ENCODE measurements at regions not wholly inside any gene's neighbourhood (a gene's known extent, or its start where the extent isn't known, plus 50 kb on each side); places are given as distances from the start of the nearest gene placed in this dataset.

DNA sequence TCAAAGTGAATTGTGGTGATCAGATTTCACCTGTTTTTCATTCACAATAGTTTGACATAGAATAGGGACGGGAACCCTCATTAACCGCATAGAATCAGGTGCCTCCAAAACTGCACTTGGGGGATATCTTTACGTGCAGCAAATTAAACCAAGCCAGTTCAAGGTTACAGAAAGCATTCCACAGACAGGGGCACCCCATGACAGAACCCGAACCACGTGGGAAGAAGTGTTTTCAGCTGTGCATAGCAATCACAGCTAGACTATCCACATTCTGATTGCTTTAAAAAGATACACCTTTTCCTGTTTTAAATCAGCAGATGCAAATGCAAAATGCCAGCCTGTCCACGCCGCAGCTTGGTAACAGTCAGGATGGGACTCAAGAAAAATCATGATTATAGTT lies 205.8 kb downstream of the ANAPC1 start:
- H3K36me3 ChIP-seq, result no peaks in the 10 kb centered on the region
- no peak overlapping the region for H3K27ac ChIP-seq
- H3K4me3 ChIP-seq, result no peak overlapping the region
- H3K27me3 ChIP-seq (replicated peaks), result no peaks in the 10 kb centered on the region
- no peak for DNase-seq (ENCODE audit: low read depth in 1 of 2, low spot score in 2 of 2)
- H3K9me3 ChIP-seq (replicated peaks), result no peaks in the 10 kb centered on the region
- H3K4me1 ChIP-seq (replicated peaks), result peaks cover 25% of the 10 kb centered on the region

DNA sequence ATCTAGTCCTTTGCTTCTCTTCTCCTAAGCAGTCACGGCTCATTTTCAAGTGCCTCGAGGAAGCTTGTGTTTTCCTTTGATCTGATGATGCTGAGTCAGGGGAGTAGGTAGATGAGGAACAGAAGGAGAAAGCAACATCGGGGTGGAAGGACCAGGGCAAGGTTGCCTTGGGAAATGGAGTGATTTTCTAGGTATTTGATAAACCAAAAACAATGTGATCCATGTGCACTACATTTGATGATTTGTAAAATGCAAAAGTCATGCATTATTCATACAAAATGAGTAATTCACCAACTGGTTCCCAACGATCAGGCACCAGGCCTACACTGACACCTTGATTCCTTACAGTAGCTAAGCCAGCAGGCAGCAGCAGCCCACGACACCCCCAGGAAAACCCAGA lies 205.3 kb downstream of the ANAPC1 start:
- no peak for DNase-seq (ENCODE audit: low read depth in 1 of 2, low spot score in 2 of 2)
- no peaks in the 10 kb centered on the region for H3K9me3 ChIP-seq (replicated peaks)
- no peak overlapping the region for H3K27ac ChIP-seq
- H3K27me3 ChIP-seq (replicated peaks), result no peaks in the 10 kb centered on the region
- no peaks in the 10 kb centered on the region for H3K36me3 ChIP-seq
- peaks cover 22% of the 10 kb centered on the region for H3K4me1 ChIP-seq (replicated peaks)
- no peak overlapping the region for H3K4me3 ChIP-seq

DNA sequence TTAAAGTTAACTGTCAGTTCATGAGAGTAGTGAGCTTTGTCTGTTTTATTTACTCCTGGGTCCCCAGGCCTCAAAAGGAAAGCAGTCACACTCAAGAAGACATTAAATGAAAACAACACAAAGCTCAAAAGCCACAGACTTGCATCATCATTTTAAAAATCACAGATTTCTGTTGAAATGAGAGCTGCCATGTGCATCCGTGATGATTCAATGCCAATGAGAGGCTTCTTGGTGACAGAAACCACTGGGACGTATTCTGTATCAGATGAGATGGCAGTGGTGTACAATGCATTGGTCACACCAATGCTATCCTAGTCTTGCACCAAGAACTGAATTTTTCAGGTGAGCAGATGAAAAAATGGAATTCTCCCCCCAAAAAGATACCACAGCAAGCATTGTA lies 204.8 kb downstream of the ANAPC1 start:
- Histone ChIP-seq H3K36me3 (no peaks in the 10 kb centered on the region), H3K4me1 (replicated peaks) (peaks cover 17% of the 10 kb centered on the region), H3K27ac (no peak overlapping the region), H3K4me3 (no peak overlapping the region), H3K27me3 (replicated peaks) (no peaks in the 10 kb centered on the region), H3K9me3 (replicated peaks) (no peaks in the 10 kb centered on the region)
- no peak for DNase-seq (ENCODE audit: low read depth in 1 of 2, low spot score in 2 of 2)

- Histone ChIP-seq H3K9me3 (replicated peaks) (no peaks in the 10 kb centered on the region), H3K36me3 (no peaks in the 10 kb centered on the region), H3K4me3 (no peak overlapping the region), H3K4me1 (replicated peaks) (no peaks in the 10 kb centered on the region), H3K27ac (no peak overlapping the region), H3K27me3 (replicated peaks) (no peaks in the 10 kb centered on the region)
- no peak for DNase-seq (ENCODE audit: low read depth in 1 of 2, low spot score in 2 of 2)
Observed at GRCh38 chr2:111684611-111685010, 199.4 kb downstream of the ANAPC1 start.

- DNase-seq (ENCODE audit: low read depth in 1 of 2, low spot score in 2 of 2), result no peak
- Histone ChIP-seq H3K4me3 (no peak overlapping the region), H3K27ac (no peak overlapping the region), H3K4me1 (replicated peaks) (no peaks in the 10 kb centered on the region), H3K9me3 (replicated peaks) (no peaks in the 10 kb centered on the region), H3K36me3 (no peaks in the 10 kb centered on the region), H3K27me3 (replicated peaks) (no peaks in the 10 kb centered on the region)
Observed at GRCh38 chr2:111685342-111685741, 198.7 kb downstream of the ANAPC1 start.

- no peaks in the 10 kb centered on the region for H3K9me3 ChIP-seq (replicated peaks)
- no peaks in the 10 kb centered on the region for H3K27me3 ChIP-seq (replicated peaks)
- no peaks in the 10 kb centered on the region for H3K36me3 ChIP-seq
- no peaks in the 10 kb centered on the region for H3K4me1 ChIP-seq (replicated peaks)
- no peak for DNase-seq (ENCODE audit: low read depth in 1 of 2, low spot score in 2 of 2)
- no peak overlapping the region for H3K27ac ChIP-seq
- no peak overlapping the region for H3K4me3 ChIP-seq
Observed at GRCh38 chr2:111686994-111687393, 197.0 kb downstream of the ANAPC1 start.

- no peak overlapping the region for H3K27ac ChIP-seq
- no peaks in the 10 kb centered on the region for H3K9me3 ChIP-seq (replicated peaks)
- no peaks in the 10 kb centered on the region for H3K36me3 ChIP-seq
- no peaks in the 10 kb centered on the region for H3K4me1 ChIP-seq (replicated peaks)
- no peaks in the 10 kb centered on the region for H3K27me3 ChIP-seq (replicated peaks)
- H3K4me3 ChIP-seq, result no peak overlapping the region
- DNase-seq (ENCODE audit: low read depth in 1 of 2, low spot score in 2 of 2), result no peak
Observed at GRCh38 chr2:111687911-111688310, 196.1 kb downstream of the ANAPC1 start.

DNA sequence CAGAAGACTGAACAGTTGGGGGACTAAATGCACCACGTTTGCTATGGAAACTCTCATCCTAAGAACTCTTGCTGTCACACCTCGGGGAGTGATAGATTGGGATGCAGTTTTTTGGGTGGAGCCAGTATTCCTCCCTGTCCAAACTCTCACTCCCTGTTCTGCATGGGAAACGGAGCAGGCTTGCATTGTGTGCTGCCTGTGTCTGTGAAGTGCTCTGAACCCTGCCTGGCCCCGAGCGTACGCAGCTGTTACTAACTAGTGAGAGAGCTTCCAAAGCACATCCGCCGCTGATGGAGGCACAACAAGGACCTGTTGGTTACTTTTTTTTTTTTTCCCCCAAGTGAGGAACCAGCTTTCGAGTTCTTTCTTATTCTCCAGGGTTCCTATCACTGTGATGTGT lies 195.5 kb downstream of the ANAPC1 start:
- H3K27me3 ChIP-seq (replicated peaks), result no peaks in the 10 kb centered on the region
- no peak for DNase-seq (ENCODE audit: low read depth in 1 of 2, low spot score in 2 of 2)
- H3K36me3 ChIP-seq, result no peaks in the 10 kb centered on the region

DNA sequence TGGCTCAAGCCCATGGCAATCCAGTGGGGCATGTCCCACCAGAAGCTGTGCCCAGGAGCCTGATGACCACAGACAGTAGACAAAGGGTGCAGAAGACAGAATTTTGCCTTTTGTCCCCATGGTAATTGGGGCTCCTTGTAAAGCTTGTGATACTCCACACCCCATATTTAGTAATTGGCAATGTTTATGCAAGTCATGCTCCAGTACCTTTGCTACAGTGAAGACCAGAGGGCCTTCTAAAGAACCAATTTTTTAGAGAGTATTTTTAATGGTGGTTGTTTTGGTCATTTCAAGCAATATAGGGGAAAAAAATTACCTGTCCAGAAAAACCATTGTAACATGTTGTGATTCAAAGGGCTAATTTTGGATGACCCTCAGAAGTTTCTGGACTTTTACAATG lies 194.8 kb downstream of the ANAPC1 start:
- Histone ChIP-seq H3K9me3 (replicated peaks) (no peaks in the 10 kb centered on the region; the same call in 1 of the 2 replicates), H3K4me1 (replicated peaks) (no peaks in the 10 kb centered on the region), H3K27me3 (replicated peaks) (no peaks in the 10 kb centered on the region), H3K36me3 (no peaks in the 10 kb centered on the region), H3K4me3 (no peak overlapping the region), H3K27ac (no peak overlapping the region)
- no peak for DNase-seq (ENCODE audit: low read depth in 1 of 2, low spot score in 2 of 2)

More for the DNA sequence above, 195.5 kb downstream of the ANAPC1 start:
- Histone ChIP-seq H3K27ac (no peak overlapping the region), H3K4me3 (no peak overlapping the region), H3K9me3 (replicated peaks) (no peaks in the 10 kb centered on the region; the same call in 1 of the 2 replicates), H3K4me1 (replicated peaks) (no peaks in the 10 kb centered on the region)

DNA sequence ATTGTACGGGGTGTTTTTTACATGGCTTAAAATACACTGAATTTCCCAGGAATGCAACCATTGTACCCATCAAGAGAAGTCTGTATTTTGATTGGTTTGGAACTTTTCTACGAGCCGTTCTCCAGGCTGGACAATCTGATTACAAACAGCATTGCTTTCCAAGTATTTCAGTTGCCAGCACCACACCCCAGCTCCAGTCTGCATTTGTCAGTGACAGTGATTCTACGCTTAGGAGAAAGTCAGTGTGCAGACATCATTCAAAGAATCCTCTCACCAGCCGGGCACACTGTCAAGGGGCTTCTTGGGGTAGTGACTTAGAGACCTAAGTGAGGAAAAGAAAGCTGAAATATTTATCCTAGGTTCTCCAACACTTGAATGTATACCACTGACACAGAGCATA lies 194.1 kb downstream of the ANAPC1 start:
- Histone ChIP-seq H3K27me3 (replicated peaks) (no peaks in the 10 kb centered on the region), H3K36me3 (no peaks in the 10 kb centered on the region), H3K4me3 (no peak overlapping the region), H3K27ac (no peak overlapping the region), H3K9me3 (replicated peaks) (no peaks in the 10 kb centered on the region; the same call in 1 of the 2 replicates), H3K4me1 (replicated peaks) (no peaks in the 10 kb centered on the region)
- no peak for DNase-seq (ENCODE audit: low read depth in 1 of 2, low spot score in 2 of 2)

DNA sequence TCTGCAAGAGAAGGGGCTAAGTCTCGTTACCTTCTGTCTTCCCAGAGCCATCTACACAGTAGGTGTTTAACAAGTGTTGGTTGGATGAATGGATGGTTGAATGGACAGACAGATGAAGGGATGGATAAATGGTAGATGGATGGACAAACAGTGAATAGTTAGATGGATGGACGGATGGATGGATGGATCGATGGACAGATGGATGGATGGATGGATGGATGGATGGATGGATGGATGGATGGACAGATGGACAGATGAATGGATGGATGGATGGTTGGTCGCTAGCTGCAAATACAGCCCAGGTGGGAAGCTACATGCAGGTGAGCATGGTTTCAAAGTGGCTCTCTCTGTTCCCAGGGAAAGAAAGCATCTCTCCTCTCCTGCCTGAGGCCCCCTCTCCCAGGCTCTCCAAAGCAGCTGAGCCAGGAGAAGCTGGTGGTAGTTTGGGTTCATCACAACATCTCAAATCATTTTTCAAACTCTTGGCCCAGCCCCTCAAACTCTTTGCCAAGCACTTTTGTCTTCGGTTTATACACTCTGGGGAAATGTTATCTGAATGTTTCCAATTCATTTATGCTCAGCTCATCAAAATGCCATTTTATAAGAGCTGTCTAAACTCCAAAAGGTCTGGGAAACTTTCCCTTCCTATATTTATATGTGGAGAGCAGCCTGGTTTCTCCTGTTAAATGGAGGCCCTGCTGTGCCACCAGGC lies 192.7 kb downstream of the ANAPC1 start:
- H3K27ac ChIP-seq, result no peak overlapping the region
- no peaks in the 10 kb centered on the region for H3K36me3 ChIP-seq
- no peaks in the 10 kb centered on the region for H3K4me1 ChIP-seq (replicated peaks)
- DNase-seq (ENCODE audit: low read depth in 1 of 2, low spot score in 2 of 2), result no peak
- H3K9me3 ChIP-seq (replicated peaks), result no peaks in the 10 kb centered on the region; the same call in 1 of the 2 replicates
- no peaks in the 10 kb centered on the region for H3K27me3 ChIP-seq (replicated peaks)
- H3K4me3 ChIP-seq, result no peak overlapping the region

GRCh38 chr2:111692311-111692710 lies 191.7 kb downstream of the ANAPC1 start:
- Histone ChIP-seq H3K36me3 (no peaks in the 10 kb centered on the region), H3K9me3 (replicated peaks) (no peaks in the 10 kb centered on the region; the same call in 1 of the 2 replicates), H3K4me1 (replicated peaks) (no peaks in the 10 kb centered on the region), H3K27me3 (replicated peaks) (no peaks in the 10 kb centered on the region), H3K4me3 (no peak overlapping the region), H3K27ac (no peak overlapping the region)
- no peak for DNase-seq (ENCODE audit: low read depth in 1 of 2, low spot score in 2 of 2)

GRCh38 chr2:111694700-111695101 lies 189.3 kb downstream of the ANAPC1 start:
- Histone ChIP-seq H3K4me1 (replicated peaks) (peaks cover 17% of the 10 kb centered on the region), H3K27me3 (replicated peaks) (no peaks in the 10 kb centered on the region), H3K36me3 (no peaks in the 10 kb centered on the region), H3K4me3 (no peak overlapping the region), H3K27ac (no peak overlapping the region), H3K9me3 (replicated peaks) (no peaks in the 10 kb centered on the region; the same call in 1 of the 2 replicates)
- DNase-seq (ENCODE audit: low read depth in 1 of 2, low spot score in 2 of 2), result no peak

- no peak for DNase-seq (ENCODE audit: low read depth in 1 of 2, low spot score in 2 of 2)
- Histone ChIP-seq H3K4me1 (replicated peaks) (peaks cover 17% of the 10 kb centered on the region), H3K27ac (no peak overlapping the region), H3K27me3 (replicated peaks) (no peaks in the 10 kb centered on the region), H3K36me3 (no peaks in the 10 kb centered on the region), H3K9me3 (replicated peaks) (no peaks in the 10 kb centered on the region; the same call in 1 of the 2 replicates), H3K4me3 (no peak overlapping the region)
Observed at GRCh38 chr2:111695441-111696007, 188.5 kb downstream of the ANAPC1 start.

Measured in SJSA1 (cell line).